ENCODE measurements at regions not wholly inside any gene's neighbourhood (a gene's known extent, or its start where the extent isn't known, plus 50 kb on each side); places are given as distances from the start of the nearest gene placed in this dataset.

DNA sequence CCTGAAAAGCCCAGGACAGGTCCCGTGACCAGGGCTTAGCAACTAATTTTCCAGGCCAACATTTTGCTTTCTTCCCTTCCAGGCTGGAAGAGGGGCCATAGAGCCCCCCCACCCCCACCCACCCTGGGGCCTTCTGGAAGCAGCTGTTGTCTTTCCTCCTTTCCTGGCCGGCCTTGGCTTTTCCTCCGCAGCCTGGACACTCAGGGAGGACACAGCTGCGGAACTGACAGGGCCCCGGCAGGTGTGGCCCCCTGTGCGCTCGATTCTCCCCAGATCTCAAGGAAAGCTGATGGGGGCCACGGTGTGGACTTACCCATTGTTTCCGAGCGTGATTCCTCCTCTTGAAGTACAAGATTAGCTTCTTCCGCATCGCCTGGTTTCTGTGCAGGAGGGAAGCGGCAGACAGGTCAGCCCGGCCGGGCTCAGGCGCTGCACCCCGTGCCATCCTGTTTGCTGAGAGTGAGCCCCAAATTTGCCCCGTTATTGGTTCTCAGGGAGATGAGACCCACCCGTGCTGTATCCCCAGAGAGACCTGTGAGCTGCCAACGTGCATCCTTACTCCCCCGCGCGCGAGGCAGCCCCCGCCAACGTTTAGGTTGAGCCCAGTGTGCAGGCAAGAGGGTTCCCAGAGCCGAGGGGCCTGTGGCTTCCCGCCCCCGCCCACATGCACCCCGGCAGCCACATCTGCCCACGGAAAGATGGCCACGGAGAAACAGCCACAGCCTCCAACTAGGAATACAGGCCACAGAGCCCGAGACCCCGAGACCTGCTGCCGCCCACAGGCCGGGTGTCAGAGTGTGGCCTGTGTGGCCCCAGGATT, 129.6 kb downstream of the NCOR2 start:
- Histone ChIP-seq H3K27ac (peak overlapping the region; percentile 38 to 70 (median 64)), H3K27me3 (no peaks in the 10 kb centered on the region), H3K36me3 (peaks cover 3 to 35% (median 7%) of the 10 kb centered on the region in 4 donors), H3K9me3 (no peaks in the 10 kb centered on the region), H3K4me3 (no peak overlapping the region), H3K4me1 (peaks cover 0 to 52% (median 45%) of the 10 kb centered on the region in 4 donors)
- no peak for DNase-seq
- no peak for TF ChIP-seq EP300 (IDR thresholded peaks at IDR 0.05)
- 81 to 86% methylated on average over 36 of the region's 36 CpGs for WGBS, 2 donors
- intact Hi-C loops (cut with DNase I), result no loop called here

- Histone ChIP-seq H3K27ac (peak overlapping the region; percentile 38 to 70 (median 64)), H3K36me3 (peaks cover 0 to 28% (median 7%) of the 10 kb centered on the region in 4 donors), H3K9me3 (no peaks in the 10 kb centered on the region), H3K27me3 (no peaks in the 10 kb centered on the region), H3K4me3 (no peak overlapping the region), H3K4me1 (peaks cover 0 to 56% (median 41%) of the 10 kb centered on the region in 4 donors)
- TF ChIP-seq, protein P1, sequence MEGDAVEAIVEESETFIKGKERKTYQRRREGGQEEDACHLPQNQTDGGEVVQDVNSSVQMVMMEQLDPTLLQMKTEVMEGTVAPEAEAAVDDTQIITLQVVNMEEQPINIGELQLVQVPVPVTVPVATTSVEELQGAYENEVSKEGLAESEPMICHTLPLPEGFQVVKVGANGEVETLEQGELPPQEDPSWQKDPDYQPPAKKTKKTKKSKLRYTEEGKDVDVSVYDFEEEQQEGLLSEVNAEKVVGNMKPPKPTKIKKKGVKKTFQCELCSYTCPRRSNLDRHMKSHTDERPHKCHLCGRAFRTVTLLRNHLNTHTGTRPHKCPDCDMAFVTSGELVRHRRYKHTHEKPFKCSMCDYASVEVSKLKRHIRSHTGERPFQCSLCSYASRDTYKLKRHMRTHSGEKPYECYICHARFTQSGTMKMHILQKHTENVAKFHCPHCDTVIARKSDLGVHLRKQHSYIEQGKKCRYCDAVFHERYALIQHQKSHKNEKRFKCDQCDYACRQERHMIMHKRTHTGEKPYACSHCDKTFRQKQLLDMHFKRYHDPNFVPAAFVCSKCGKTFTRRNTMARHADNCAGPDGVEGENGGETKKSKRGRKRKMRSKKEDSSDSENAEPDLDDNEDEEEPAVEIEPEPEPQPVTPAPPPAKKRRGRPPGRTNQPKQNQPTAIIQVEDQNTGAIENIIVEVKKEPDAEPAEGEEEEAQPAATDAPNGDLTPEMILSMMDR (IDR thresholded peaks at IDR 0.05), result no peak
- TF ChIP-seq EP300 (IDR thresholded peaks at IDR 0.05), result no peak
- no peak for TF ChIP-seq POLR2AphosphoS5 (IDR thresholded peaks at IDR 0.05)
- TF ChIP-seq POLR2A (IDR thresholded peaks at IDR 0.05), result no peak
- intact Hi-C loops (cut with DNase I), result no loop called here
- DNase-seq, result no peak
- WGBS, 2 donors, result 84 to 86% methylated on average over 7 of the region's 7 CpGs
Measured at GRCh38 chr12:124437121-124437520, 130.3 kb downstream of the NCOR2 start.

- TF ChIP-seq EP300 (IDR thresholded peaks at IDR 0.05) (no peak), POLR2AphosphoS5 (IDR thresholded peaks at IDR 0.05) (no peak), POLR2A (IDR thresholded peaks at IDR 0.05) (no peak)
- TF ChIP-seq, protein P1 (IDR thresholded peaks at IDR 0.05), result no peak
- H3K27me3 ChIP-seq, result no peaks in the 10 kb centered on the region
- no peaks in the 10 kb centered on the region for H3K9me3 ChIP-seq
- DNase-seq, result no peak
- 83 to 86% methylated on average over 8 of the region's 8 CpGs for WGBS, 2 donors
- peaks cover 0 to 28% (median 7%) of the 10 kb centered on the region in 4 donors for H3K36me3 ChIP-seq
- no peak overlapping the region for H3K4me3 ChIP-seq
- peak overlapping the region; percentile 7 to 98 (median 40) for H3K27ac ChIP-seq
- peaks cover 0 to 50% (median 35%) of the 10 kb centered on the region in 4 donors for H3K4me1 ChIP-seq
- intact Hi-C loops (cut with DNase I), result no loop called here
Measured at GRCh38 chr12:124436366-124436765, 131.0 kb downstream of the NCOR2 start.

- 95 to 96% methylated on average over 16 of the region's 16 CpGs for WGBS, 2 donors
- Histone ChIP-seq H3K9me3 (no peaks in the 10 kb centered on the region), H3K36me3 (peaks cover under 1 to 28% (median 7%) of the 10 kb centered on the region in 4 donors), H3K27me3 (no peaks in the 10 kb centered on the region), H3K27ac (peak overlapping the region; percentile 7 to 98 (median 40)), H3K4me3 (no peak overlapping the region), H3K4me1 (peaks cover 0 to 45% (median 33%) of the 10 kb centered on the region in 4 donors)
- TF ChIP-seq, protein P1 (IDR thresholded peaks at IDR 0.05), result no peak
- TF ChIP-seq EP300 (IDR thresholded peaks at IDR 0.05) (no peak), POLR2A (IDR thresholded peaks at IDR 0.05) (no peak), POLR2AphosphoS5 (IDR thresholded peaks at IDR 0.05) (no peak)
- no peak for DNase-seq
- intact Hi-C loops (cut with DNase I), result no loop called here
Measured at GRCh38 chr12:124435806-124436345, 131.5 kb downstream of the NCOR2 start.
